Astrocyte of the cerebellum (primary cell): ENCODE measurements at regions not wholly inside any gene's neighbourhood (a gene's known extent, or its start where the extent isn't known, plus 50 kb on each side); places are given as distances from the start of the nearest gene placed in this dataset.

Source experiments
- DNase-seq: peaks from one replicate; pipeline ENCODE4 v3.0.0-alpha.2; 2011; ENCODE audit warnings: low read depth
- H3K4me3 ChIP-seq: 2 replicates; pipeline ENCODE4 v1.5.1; 2011; ENCODE audit warnings: mild to moderate bottlenecking, low read depth, low read length, moderate library complexity
- CTCF ChIP-seq: IDR thresholded peaks from 2 replicates; pipeline ENCODE4 v1.5.1; 2012; ENCODE audit warnings: low read length, low read depth, moderate library complexity, mild to moderate bottlenecking; ENCODE audit errors: missing control alignments
- in situ Hi-C: cut with HindIII; loops from 2 replicates; pipeline ENCODE4 v1.10.0; 2017; ENCODE audit warnings: low sequenced_read_pairs

GRCh38 chr16:54545854-54546511 is 259.4 kb upstream of the IRX3 start:
- no peak for DNase-seq
- no peak for TF ChIP-seq CTCF
- in situ Hi-C loops: no loop called here
- H3K4me3 ChIP-seq: no peak overlapping the region

GRCh38 chr16:54544553-54545180 is 258.1 kb upstream of the IRX3 start:
- no peak for TF ChIP-seq CTCF
- no peak overlapping the region for H3K4me3 ChIP-seq
- DNase-seq: no peak
- in situ Hi-C loops: no loop called here

DNA sequence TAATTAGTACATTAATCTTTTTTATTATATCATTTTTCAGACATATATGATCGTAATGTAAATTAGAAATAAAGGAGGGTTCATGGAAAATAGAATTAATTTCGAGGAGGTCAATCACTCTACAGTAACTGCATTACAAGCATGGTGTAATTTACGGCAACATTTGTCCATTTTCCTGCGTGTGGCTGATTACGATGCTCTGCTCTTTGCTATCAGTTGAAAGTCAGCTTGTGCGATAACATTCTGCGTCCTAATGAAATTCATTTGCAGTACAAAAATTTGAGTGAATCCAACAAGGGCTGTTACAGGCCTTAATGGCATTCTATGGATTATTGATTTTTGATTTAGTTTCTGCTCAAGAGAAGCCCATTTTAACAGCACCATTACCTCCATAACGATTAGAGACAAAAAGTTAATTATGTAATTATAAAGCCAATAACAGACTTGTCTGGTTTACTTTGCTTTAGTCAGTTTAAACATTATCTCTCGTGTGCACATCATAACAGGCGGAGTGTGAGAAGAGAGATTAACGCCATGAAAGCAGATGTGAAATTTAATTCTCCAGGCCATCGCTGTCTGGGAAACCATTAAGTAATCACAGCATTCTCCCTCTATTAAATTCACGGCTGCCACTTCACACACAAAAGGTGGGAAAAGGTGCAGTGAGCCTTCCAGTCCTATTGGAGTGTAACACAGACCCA is 256.4 kb upstream of the IRX3 start:
- no peak overlapping the region for H3K4me3 ChIP-seq
- in situ Hi-C loops: no loop called here
- no peak for DNase-seq

DNA sequence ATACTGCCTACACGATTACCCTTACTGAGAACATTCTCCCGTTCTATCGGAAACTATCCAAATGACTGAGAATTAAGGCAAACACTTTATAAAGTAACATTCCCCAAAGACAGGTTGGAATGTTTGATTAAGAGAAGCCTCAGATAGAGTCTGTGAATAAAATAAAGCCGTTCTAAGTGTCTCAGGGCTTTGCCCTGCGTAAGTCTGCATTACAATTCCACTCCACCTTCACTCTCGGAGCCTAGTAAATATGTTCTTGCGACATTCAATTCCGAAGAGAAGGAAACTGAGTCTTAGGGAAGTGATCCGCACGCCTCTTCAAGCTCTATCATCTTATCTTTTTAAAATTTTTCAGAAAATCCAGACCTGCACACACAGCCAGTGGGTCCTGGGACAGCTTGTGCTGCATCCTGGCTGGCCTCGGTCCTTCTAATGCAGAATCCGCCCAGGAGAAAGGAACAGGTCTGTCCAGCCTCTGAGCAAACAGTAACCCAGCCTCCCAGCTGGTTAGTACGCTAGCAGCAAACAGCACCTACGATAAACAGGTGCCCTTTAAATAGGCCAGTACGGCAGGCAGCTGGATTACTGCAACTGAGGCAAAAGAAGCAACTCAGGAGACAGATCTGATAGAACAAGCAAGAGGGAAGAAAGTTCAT is 254.1 kb upstream of the IRX3 start:
- no peak overlapping the region for H3K4me3 ChIP-seq
- in situ Hi-C loops: no loop called here
- no peak for TF ChIP-seq CTCF
- DNase-seq: no peak

More for the DNA sequence above, 256.4 kb upstream of the IRX3 start:
- no peak for TF ChIP-seq CTCF

DNA sequence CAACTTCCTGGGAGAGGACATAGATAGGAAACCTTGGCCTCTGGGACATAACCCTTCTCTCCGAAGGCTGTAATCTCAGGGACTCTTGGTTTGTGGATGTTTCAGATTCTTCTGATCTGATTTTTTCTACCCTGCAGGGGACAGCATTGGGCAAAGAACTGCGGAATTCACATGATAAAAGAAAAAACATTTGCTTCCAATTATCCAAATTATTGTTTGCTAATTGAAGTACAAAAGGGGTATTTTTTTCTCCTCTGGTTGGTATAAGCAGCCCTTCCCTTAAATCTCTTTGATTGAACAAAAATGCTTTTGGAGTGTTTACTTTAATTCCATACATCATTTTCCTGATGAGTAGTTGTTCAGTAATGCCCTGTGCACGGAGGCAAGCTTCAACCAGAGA is 251.7 kb upstream of the IRX3 start:
- no peak overlapping the region for H3K4me3 ChIP-seq
- TF ChIP-seq CTCF: peak; percentile 42
- in situ Hi-C loops: no loop called here
- no peak for DNase-seq

- no peak overlapping the region for H3K4me3 ChIP-seq
- no peak for TF ChIP-seq CTCF
- in situ Hi-C loops: no loop called here
- DNase-seq: no peak
Observed at GRCh38 chr16:54533856-54534490, 247.4 kb upstream of the IRX3 start.
